Cardiac septum (tissue), 1 donor: ENCODE measurements at regions not wholly inside any gene's neighbourhood (a gene's known extent, or its start where the extent isn't known, plus 50 kb on each side); places are given as distances from the start of the nearest gene placed in this dataset.

Source experiments
- DNase-seq: peaks from one replicate; pipeline ENCODE4 v3.0.0-alpha.2; 2020; ENCODE audit warnings: low spot score
- intact Hi-C: fragments of 100-400 bp; cut with DNase I; formaldehyde crosslinking; loops from one replicate; pipeline ENCODE4 v1.14.0; 2022
- donor health status: DM: no; HTN: no; CAD: no.

DNA sequence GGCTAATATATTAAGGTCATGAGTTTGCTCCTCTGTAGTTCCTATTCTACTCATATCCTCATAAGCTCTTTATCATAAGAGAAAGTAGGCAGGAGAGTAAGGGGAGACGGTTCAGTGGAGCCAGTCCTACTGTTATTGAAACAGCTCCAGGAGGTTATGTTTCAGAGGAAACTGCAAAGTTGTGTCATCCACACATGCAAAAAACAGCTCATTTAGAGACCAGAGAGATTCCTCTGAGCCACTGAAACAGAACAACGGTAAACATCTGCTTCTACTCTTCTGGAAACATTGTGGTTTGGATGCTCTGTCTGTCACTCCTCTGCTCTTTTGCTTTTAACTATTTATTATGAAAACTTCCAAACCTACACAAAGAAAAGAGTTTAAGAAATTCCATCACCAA lies 66.3 kb upstream of the PPP2R5A start:
- intact Hi-C loops, result no loop called here

DNA sequence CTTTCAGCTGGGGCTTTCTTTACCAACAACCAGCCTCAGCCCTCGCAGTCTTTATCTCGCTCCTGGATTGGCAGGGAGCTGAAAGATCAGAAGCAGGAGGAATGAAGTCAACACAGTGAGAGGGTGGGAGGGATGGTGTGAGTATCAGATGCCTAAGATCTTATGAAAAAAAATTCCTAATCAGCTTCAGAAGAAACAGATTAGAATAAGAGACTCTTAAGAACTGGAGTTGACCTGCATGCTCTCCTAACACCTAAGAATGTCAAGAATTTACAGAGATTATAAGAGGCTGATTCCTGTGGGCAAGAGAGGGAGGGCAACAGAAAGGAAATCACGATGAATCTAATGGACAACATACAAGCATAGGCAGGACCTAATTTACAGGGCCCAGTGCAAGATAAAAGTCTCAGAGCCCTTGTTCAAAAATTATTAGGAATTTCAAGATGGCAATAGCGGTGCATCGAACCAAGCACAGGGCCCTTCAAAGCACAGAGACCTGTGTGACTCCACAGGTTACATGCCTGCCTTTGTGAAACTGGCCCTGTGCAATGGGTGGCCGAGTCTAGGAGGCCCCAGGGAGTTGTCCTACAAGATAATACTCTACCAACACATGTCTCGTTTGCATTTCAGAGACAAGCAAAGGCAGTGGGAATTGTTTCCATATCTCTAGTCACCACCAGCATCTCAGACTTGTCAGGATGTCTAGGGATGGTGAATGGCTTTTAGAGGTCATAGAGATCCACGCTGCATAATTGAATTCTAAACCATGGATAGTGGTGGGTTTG lies 65.3 kb upstream of the PPP2R5A start:
- DNase-seq, result no peak
- intact Hi-C loops, result no loop called here

More for the DNA sequence above, 66.3 kb upstream of the PPP2R5A start:
- DNase-seq, result no peak

DNA sequence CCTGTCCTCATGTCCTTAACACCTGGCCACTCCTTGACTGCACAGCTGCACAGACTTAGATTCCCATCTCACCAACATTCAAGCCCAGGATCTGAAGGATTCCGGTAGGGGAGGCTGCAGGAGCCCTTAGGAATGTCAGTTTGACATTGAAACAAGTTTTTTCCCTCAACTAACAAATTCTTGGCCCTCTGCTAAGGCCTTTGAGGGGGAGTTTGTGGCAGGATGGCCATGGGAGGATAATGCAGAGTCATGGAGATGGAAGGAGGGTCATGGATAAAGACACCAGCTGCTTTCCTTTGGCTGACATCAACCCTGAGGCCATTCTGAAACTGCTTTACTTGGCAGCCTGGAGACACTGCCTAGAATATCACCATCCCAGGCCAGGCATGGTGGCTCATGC lies 63.4 kb upstream of the PPP2R5A start:
- DNase-seq, result no peak
- intact Hi-C loops, result no loop called here

DNA sequence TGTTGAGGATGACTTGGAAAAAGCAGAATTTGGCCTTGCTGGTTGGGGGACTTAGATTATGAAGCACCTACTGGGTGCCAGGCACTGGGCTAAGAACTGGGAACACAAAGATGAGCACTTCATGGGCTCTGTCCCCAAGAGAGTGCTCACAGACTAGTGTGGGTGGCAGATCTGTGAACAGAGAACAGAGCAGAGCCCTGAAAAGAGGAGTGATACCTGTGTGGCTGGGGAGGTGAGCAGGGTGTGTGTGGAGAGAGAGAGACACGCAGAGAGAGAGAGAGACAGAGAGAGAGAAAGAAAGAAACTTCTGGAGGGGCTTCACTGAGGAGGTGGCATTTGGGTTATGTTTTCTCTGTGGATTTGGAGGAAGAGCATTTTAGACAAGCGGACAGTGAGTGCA lies 61.1 kb upstream of the PPP2R5A start:
- DNase-seq, result no peak
- intact Hi-C loops, result no loop called here

DNA sequence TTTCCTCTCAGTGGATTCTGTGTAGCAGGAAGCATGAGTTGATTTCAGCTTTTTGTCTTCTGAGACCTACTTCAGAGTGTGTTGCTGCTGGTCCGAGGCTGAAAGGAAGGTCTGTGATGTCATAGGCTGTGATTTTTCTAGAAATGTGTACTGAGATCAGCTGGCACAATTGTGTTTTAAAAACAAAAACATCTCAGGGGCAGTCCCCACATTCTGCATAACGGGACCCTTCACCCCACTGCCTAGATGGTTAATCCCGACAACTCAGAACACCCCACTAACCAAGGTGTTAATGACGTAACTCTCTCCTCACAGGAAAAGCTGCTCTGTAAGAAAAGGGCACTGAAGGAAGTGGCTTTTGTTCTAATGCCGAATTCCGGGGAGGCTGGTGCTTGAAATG lies 59.8 kb upstream of the PPP2R5A start:
- intact Hi-C loops, result no loop called here
- no peak for DNase-seq

DNA sequence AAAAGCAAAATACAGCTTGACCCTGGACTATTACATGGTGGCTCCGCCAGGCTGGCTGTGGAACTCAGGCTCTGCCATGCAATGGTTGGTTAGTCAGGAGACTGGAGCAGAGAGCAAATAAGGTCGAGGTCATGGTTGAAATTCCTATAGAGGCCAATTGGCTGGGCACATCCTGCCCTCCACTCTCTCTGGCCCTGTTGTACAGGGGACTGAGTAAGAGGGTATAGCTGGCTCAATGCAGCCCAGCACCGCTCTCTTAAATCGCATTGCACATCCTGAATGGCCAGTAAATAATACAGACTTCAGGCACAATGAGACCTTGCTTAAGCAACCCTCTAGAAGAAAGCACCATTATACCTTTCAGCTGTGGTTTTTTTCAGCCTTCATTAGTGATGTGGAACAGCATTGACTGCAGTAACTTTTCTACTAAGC lies 59.3 kb upstream of the PPP2R5A start:
- DNase-seq, result no peak
- intact Hi-C loops, result no loop called here

DNA sequence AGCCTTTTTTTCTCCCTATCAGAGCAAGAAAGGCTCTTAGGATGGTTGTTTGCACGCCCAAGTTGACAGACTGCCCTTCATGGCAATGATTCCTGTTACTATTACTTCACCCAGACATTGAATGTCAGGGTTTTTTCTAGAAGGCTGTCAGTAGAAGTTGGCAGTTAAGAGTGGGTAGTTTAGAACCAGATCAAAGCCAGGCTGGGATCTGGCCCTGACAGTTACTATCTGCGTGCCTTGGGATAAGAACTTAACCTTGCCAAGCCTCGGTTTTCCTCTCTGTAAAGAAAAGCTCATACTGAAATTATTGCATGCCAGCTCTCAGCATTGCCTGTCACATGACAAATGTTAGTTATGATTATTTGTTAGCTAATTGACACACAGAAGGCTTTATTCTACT lies 58.7 kb upstream of the PPP2R5A start:
- DNase-seq, result no peak
- intact Hi-C loops, result no loop called here

DNA sequence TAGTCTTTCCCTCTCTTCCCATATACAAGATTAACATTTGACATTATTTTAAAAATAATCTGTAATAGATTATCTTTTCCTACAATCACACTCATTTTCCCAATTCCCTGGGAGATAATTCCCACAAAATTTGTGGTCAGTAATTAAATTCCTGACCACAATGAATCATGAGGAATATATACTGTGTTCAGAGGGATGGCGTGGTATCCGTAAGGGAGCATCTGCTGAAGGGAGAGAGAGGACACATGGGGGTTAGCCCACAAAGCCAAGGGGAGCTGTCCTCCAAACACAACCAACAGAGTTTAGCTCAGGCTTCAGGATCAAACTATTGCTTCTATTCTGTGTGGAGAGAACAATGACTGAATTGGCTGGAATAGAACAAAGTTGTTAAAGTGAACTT lies 57.1 kb upstream of the PPP2R5A start:
- no peak for DNase-seq
- intact Hi-C loops, result no loop called here

DNA sequence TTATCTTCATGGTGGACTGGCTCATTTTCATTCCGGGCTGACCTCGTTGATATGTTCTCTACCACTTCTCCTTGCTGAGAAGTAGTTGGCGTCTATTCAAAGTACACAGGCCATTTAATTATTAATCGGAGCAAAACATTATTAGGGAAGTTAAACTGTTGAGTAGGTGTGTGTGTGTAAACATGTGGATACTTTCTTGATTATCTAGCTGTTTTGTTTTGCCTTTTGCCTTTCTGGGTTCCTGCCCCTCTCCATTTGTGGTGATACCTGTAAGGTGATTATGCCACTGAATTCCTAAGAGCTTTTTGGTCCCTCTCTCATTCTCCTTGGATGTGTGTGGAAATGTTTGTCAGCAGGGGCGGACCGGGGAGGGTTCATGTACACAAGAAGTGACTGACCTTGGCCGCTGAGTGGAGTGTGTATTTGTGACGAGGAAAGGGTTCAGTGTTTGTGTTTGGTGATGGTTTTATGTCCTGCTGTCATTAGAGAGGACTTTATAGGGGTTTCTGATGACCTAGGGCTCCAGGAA lies 56.6 kb upstream of the PPP2R5A start:
- no peak for DNase-seq
- intact Hi-C loops, result no loop called here

DNA sequence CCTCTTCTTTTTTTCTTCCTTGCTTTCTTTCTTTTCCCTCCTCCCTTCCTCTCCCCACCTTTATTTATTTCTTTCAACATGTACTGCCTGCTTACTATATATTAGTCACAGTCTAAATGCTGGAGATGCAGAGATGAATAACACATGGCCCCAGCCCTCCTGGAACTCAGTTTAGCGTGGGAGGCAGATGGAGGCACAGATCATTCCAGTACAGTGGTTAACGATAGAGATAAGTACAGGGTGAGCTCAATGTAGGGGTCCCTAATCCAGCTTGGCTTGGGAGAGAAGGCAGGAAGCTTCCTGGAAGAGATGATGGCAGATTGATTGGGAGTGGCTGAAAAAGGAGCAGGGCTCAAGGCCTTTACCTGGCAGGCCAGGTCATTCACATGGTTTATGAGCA lies 55.6 kb upstream of the PPP2R5A start:
- DNase-seq, result no peak
- intact Hi-C loops, result loop anchor here (5.0 kb wide), 2 partner anchors 152 to 223 kb away; no protein-coding TSS in a partner anchor

DNA sequence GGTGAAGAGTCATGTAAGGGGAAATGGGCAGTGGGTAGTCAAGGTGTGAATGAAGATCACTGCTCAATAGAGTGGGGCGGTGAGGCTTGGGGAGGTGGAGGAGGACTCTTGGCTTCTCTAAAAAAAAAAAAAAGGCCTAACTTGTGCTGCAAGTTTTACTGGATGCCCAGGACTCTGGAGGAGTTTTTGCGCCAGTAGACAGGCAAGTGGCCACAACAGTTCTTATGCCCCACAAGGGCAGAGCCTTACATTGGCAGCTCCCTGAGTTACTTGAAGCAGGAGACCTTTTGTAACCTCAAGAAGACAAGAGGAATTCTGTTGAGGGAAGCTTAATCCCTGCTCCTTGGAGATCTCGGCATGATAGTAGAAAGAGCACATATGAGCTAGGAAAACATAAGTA lies 54.9 kb upstream of the PPP2R5A start:
- intact Hi-C loops, result loop anchor here (5.0 kb wide), 2 partner anchors 153 to 222 kb away; no protein-coding TSS in a partner anchor

DNA sequence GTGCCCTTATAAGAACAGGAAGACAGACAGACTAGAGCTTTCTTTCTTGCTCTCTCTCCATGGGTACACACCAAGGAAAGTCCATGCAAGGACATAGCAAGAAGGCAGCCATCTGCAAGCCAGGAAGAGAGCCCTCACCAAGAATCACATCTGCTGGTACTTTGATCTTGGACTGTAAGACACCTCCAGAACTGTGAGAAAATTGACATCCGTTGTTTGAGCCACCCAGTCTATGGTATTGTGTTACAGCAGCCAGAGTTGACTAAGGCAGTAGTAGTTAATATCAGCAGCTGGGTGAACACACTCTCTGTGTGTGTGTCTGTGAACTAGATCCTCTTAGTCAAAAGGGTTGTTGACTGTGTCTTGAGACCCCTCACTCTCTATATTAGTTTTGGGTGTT lies 53.8 kb upstream of the PPP2R5A start:
- no peak for DNase-seq
- intact Hi-C loops, result loop anchor here (5.0 kb wide), 2 partner anchors 154 to 221 kb away; no protein-coding TSS in a partner anchor

More for the DNA sequence above, 54.9 kb upstream of the PPP2R5A start:
- no peak for DNase-seq

DNA sequence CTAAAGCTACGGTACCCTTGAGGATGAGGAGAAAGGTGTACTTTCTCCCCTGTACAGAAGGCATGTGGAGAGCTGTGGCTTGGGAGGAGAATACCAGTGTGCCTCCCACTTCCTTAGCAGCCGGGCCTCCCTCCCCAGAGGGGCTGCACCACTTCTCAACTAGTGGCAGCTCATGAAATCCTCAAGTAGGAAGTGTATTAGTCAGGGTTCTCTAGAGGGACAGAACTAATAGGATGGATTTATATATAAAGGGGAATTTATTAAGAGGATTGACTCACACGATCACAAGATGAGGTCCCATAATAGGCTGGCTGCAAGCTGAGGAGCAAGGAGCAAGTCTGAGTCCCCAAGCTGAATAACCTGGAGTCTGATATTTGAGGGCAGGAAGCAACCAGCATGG lies 53.1 kb upstream of the PPP2R5A start:
- intact Hi-C loops, result loop anchor here (5.0 kb wide), 2 partner anchors 155 to 220 kb away; no protein-coding TSS in a partner anchor
- no peak for DNase-seq

DNA sequence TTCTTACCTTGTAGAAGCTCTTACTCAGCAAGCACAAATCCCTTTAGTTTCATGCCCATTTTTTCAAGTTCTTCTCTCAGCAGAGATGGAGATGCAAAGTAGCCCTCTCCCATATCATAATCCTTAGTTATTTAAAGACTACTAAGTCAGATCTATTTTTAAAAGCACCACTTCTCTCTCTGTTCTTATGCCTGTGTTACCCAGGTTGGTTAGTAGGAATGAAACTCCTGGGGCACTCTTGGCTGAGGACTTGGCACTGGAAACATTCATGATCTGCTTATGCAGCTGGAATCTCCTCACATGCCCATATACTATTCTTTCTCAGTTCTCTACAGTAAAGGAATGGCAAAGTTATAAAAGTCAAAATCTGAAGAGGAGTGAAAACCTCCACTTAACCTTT lies 51.9 kb upstream of the PPP2R5A start:
- DNase-seq, result no peak
- intact Hi-C loops, result loop anchor here (5.0 kb wide), 2 partner anchors 156 to 219 kb away; no protein-coding TSS in a partner anchor

DNA sequence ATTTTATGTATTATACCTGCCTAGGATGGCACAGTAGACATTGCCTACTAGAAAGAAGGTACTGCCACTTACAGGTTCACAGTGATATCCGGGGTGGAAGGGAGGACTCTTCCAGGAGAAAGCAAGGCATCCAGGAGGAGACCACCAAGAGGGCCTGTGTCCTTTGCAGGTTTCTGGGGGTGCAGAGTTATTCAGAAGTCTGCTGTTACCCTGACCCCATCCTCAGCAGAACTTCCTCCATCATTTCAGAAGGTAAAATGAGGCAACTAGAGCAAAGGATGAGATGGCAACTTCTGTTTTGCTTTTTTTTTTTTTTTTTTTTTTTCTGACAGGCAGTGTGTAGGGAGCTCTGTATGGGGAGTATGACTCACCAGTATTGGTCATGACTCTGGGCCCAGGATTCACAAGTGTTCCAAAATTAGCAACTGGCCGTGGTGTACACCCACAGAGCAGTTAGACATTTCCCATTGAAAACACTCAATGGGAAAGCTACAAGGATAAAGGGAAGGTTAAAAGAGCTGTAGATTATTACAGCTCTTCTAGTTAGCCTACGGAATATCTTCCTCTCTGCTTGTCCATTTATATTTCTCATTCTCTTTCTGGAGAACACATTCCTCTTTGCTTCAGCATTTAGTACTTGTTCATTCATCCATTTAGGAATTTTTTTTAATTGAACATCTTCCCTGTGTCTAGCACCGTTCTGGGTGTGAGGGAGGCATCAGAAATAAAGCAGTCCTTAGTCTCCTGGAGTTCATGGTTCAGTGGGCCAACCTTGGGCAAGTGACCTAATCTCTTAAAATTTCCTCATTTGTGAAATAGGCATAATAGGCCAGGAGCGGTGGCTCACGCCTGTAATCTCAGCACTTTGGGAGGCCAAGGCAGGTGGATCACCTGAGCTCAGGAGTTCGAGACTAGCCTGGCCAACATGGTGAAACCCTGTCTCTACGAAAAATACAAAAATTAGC lies 50.5 kb upstream of the PPP2R5A start:
- no peak for DNase-seq
- intact Hi-C loops, result loop anchor here (5.0 kb wide), 2 partner anchors 157 to 218 kb away; no protein-coding TSS in a partner anchor
